LNCAP (cell line): ENCODE measurements at regions not wholly inside any gene's neighbourhood (a gene's known extent, or its start where the extent isn't known, plus 50 kb on each side); places are given as distances from the start of the nearest gene placed in this dataset.

Experiments
- CTCF ChIP-seq: fragments of 450-650 bp; IDR thresholded peaks from 2 replicates; pipeline ENCODE4 v1.5.1; 2017; ENCODE audit warnings: mild to moderate bottlenecking

GRCh38 chr15:36491912-36492311 is 87.5 kb upstream of the CDIN1 start:
- no peak for TF ChIP-seq CTCF

DNA sequence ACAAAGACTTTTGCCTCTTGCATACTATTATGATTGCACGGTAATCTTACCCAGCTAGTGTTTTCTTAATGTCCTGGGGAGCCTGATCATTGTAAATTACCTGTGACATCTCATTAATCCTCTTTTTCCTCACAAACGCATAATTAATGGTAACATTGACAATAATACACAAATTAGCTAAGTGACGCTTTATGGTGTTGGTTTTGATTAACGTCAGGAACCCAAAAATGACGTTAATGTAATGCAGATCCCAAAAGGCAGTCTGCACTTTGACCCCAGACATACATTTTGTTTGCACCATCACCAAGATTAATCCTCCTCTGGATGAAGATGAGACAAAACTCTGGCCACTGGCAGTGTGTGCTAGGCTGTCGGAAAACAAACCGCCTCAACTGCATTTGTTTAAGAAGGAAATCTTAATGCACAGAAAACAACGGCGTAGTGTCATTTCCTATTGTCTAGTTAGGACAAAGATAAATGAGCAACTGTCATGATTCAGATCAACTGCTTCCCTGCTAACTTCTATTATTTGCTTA is 83.9 kb upstream of the CDIN1 start:
- TF ChIP-seq CTCF: no peak

- TF ChIP-seq CTCF: no peak
Measured at GRCh38 chr15:36497901-36498300, 81.5 kb upstream of the CDIN1 start.

DNA sequence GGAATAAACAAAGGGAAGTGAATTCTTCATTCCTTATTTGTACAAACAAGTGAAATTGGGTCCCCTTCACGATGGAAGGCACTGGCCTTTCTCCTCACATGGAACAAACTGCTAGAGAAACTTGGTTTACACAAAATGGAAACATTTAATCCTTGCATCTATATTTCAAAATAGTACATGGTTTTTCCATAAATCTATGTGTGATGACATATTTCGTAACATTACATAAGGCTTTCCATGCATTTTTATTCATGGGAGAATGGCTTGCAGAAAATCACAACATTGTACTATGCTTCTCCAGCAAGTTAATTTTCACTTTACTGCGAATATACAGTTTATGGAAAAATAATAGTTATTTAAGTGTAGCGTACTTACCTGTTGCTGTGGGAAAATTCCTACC is 81.0 kb upstream of the CDIN1 start:
- TF ChIP-seq CTCF: no peak

GRCh38 chr15:36498916-36499315 is 80.5 kb upstream of the CDIN1 start:
- TF ChIP-seq CTCF: no peak

- no peak for TF ChIP-seq CTCF
Measured at GRCh38 chr15:36499412-36500389, 79.7 kb upstream of the CDIN1 start.

DNA sequence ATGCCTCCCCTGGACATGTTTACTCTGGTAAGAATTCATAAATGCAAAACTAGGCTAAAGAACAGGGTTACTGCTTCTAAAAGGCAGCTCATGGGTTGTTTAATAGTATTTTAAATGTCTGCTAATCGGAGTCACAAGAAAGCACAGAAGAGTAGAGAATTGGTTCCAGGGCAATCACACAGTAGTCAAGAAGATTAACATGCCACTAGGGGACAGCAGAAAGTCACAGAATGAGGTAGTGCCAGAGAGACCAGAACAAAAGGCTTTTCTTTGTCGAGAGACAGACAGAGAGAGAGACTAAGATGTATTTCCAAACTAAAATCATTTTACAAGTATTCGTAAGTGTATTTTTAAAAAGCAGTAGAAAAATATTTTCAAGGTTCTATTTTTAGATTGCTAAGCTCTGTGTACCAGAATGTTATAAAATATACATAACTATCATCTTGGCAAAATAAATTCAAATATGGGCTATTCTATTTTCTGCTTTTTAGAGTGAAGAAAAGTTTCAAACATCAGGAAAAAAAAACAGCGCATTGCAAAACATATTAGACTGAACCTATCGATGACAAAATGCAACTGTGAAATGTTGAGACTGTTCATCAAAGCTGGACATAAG is 78.3 kb upstream of the CDIN1 start:
- peak; percentile 90 for TF ChIP-seq CTCF
